OCI-LY7 (cell line): ENCODE measurements at regions not wholly inside any gene's neighbourhood (a gene's known extent, or its start where the extent isn't known, plus 50 kb on each side); places are given as distances from the start of the nearest gene placed in this dataset.

Experiments
- BruUV-seq: library from RNA; stranded (reverse); fragments of 400-500 nt; replicated peaks from 2 replicates; lab custom pipeline; 2021; lab: Mats Ljungman, UMichigan
- CTCF ChIA-PET: fragments of 300-600 bp; sonication (Branson Sonifier 250); formaldehyde crosslinking; loops from one replicate; lab custom pipeline; 2022; ENCODE audit warnings: antibody characterized with exemption; ENCODE audit not compliant: unreplicated experiment; lab: Charles Lee
- POLR2A ChIA-PET: fragments of 300-600 bp; sonication (Branson Sonifier 250); formaldehyde crosslinking; loops from one replicate; lab custom pipeline; 2022; ENCODE audit warnings: antibody characterized with exemption; lab: Charles Lee
- DNase-seq: peaks from one replicate; pipeline ENCODE4 v3.0.0-alpha.2; 2015; ENCODE audit warnings: low spot score
- H2AFZ ChIP-seq: fragments of 200-600 bp; sonication (generic), shearing (Covaris generic); 2 replicates; pipeline ENCODE4 v1.6.1; 2014; ENCODE audit warnings: mild to moderate bottlenecking, antibody characterized with exemption, low read length, moderate library complexity
- H3K27ac ChIP-seq: fragments of 200-600 bp; sonication (generic); 2 replicates; pipeline ENCODE4 v1.5.1; 2014; ENCODE audit warnings: mixed run types, low read depth, mild to moderate bottlenecking, moderate library complexity, low read length, inconsistent platforms; ENCODE audit not compliant: poor library complexity, severe bottlenecking
- H3K36me3 ChIP-seq: fragments of 200-600 bp; sonication (generic); 2 replicates; pipeline ENCODE4 v1.6.1; 2014; ENCODE audit warnings: mild to moderate bottlenecking, antibody characterized with exemption, low read length, moderate library complexity, mixed read lengths; ENCODE audit not compliant: insufficient read depth
- H3K4me1 ChIP-seq: fragments of 200-600 bp; sonication (generic); 2 replicates; pipeline ENCODE4 v1.5.1; 2014; ENCODE audit warnings: mild to moderate bottlenecking, low read length; ENCODE audit not compliant: insufficient read depth, poor library complexity, severe bottlenecking
- H3K4me2 ChIP-seq: fragments of 200-600 bp; sonication (generic); 2 replicates; pipeline ENCODE4 v1.6.1; 2014; ENCODE audit warnings: mild to moderate bottlenecking, low read length
- H3K4me3 ChIP-seq: fragments of 200-600 bp; sonication (generic); 2 replicates; pipeline ENCODE4 v1.5.1; 2014; ENCODE audit warnings: mild to moderate bottlenecking, low read depth, low read length; ENCODE audit not compliant: poor library complexity, severe bottlenecking
- H3K79me2 ChIP-seq: fragments of 200-600 bp; sonication (generic); 2 replicates; pipeline ENCODE4 v1.6.1; 2016; ENCODE audit warnings: low read depth, mild to moderate bottlenecking, low read length, moderate library complexity, mixed read lengths; ENCODE audit not compliant: insufficient read depth
- H3K9me2 ChIP-seq: fragments of 200-600 bp; sonication (generic); 2 replicates; pipeline ENCODE4 v1.6.1; 2016; ENCODE audit warnings: mild to moderate bottlenecking, low read length, mixed read lengths; ENCODE audit not compliant: insufficient read depth
- H3K9me3 ChIP-seq: fragments of 200-600 bp; sonication (generic); 2 replicates; pipeline ENCODE4 v1.6.1; 2014; ENCODE audit warnings: mild to moderate bottlenecking, mixed run types, low read length, mixed read lengths
- H4K20me1 ChIP-seq: fragments of 200-600 bp; sonication (generic); 2 replicates; pipeline ENCODE4 v1.6.1; 2014; ENCODE audit warnings: mild to moderate bottlenecking, antibody characterized with exemption, low read length, moderate library complexity, mixed read lengths; ENCODE audit not compliant: insufficient read depth
- EZH2phosphoT487 ChIP-seq: fragments of 200-600 bp; sonication (generic); IDR thresholded peaks from 2 replicates; pipeline ENCODE4 v1.6.1; 2018; ENCODE audit warnings: low read depth, borderline replicate concordance, mild to moderate bottlenecking, mixed run types, antibody characterized with exemption, low read length, moderate library complexity, mixed read lengths
- intact Hi-C: fragments of 100-400 bp; cut with micrococcal nuclease; formaldehyde crosslinking; loops from one replicate; pipeline ENCODE4 v1.10.0; 2022; ENCODE audit not compliant: unreplicated experiment
- TF ChIP-seq, protein P1 (sequence below): fragments of 200-600 bp; sonication (generic); conservative IDR thresholded peaks from 2 replicates; pipeline ENCODE4 v1.5.1; 2014; ENCODE audit warnings: mild to moderate bottlenecking, antibody characterized with exemption, low read length, moderate library complexity, mixed read lengths

DNA sequence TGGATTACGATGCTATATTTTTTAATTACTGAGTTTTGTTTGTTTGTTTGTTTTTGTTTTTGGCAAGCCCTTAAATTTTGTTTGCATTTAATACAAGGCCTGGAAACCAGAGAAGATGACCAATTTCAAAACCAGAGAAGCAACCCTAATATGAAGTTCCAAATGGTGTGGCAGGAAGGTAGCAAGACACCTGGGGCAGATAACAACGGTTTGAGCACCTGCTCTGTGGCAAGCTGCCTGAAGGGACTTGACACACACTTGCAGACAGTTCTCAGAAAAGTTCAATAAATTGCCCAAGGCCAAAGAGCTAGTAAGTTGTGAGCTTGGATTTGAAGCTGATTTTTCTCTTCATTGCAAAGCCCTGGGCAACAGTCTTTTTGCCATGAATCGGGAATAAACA is 151.2 kb upstream of the UBE2E1 start:
- peak overlapping the region; percentile 97 for H3K27ac ChIP-seq
- POLR2A ChIA-PET, result interaction anchor here (0.6 to 2.7 kb wide), 13 partner anchors 9 to 269 kb away, joined by 3 to 18 read pairs (median 4); no protein-coding TSS in a partner anchor

DNA sequence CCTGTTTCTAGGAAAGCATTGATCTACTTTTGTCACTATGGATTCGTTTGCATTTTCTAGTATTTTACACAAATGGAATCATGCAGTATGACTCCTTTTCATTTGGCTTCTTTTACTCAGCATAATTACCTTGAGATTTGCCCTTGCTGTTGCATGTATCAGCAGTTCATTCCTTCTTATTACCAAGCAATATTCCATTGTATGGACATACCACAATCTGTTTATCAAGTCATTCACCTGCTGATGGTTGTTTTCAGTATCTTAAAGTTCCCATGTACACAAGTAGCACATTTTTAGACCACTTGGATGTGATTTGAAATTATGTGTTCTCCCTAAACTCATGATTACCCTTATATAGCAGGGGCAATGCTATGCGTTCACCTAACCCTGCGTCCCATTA is 150.0 kb upstream of the UBE2E1 start:
- intact Hi-C loops, result no loop called here
- peak overlapping the region; percentile 47 for H3K4me3 ChIP-seq
- peaks cover 77% of the 10 kb centered on the region for H3K4me1 ChIP-seq
- no TSS peak for BruUV-seq
- ChIA-PET POLR2A (interaction anchor here (0.9 to 4.1 kb wide), 12 partner anchors 7 to 270 kb away, joined by 3 to 28 read pairs (median 6); no protein-coding TSS in a partner anchor), CTCF (no interaction called here)
- no peak overlapping the region for H3K4me2 ChIP-seq
- H3K36me3 ChIP-seq, result peaks cover 25% of the 10 kb centered on the region
- peaks cover 21% of the 10 kb centered on the region for H3K9me3 ChIP-seq
- no peak for TF ChIP-seq EZH2phosphoT487
- TF ChIP-seq, protein P1, sequence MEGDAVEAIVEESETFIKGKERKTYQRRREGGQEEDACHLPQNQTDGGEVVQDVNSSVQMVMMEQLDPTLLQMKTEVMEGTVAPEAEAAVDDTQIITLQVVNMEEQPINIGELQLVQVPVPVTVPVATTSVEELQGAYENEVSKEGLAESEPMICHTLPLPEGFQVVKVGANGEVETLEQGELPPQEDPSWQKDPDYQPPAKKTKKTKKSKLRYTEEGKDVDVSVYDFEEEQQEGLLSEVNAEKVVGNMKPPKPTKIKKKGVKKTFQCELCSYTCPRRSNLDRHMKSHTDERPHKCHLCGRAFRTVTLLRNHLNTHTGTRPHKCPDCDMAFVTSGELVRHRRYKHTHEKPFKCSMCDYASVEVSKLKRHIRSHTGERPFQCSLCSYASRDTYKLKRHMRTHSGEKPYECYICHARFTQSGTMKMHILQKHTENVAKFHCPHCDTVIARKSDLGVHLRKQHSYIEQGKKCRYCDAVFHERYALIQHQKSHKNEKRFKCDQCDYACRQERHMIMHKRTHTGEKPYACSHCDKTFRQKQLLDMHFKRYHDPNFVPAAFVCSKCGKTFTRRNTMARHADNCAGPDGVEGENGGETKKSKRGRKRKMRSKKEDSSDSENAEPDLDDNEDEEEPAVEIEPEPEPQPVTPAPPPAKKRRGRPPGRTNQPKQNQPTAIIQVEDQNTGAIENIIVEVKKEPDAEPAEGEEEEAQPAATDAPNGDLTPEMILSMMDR, result no peak
- no peak for DNase-seq
- H2AFZ ChIP-seq, result no peak overlapping the region
- no peaks in the 10 kb centered on the region for H4K20me1 ChIP-seq
- no peaks in the 10 kb centered on the region; the same call in 1 of the 2 replicates for H3K79me2 ChIP-seq
- H3K27ac ChIP-seq, result peak overlapping the region; percentile 97
- no peaks in the 10 kb centered on the region for H3K9me2 ChIP-seq

More for the DNA sequence above, 151.2 kb upstream of the UBE2E1 start:
- Histone ChIP-seq H3K4me2 (peak overlapping the region; percentile 63), H3K36me3 (peaks cover 25% of the 10 kb centered on the region), H3K4me1 (peaks cover 77% of the 10 kb centered on the region), H3K4me3 (peak overlapping the region; percentile 47), H4K20me1 (no peaks in the 10 kb centered on the region), H3K9me2 (no peaks in the 10 kb centered on the region), H3K79me2 (no peaks in the 10 kb centered on the region; the same call in 1 of the 2 replicates), H2AFZ (no peak overlapping the region), H3K9me3 (peaks cover 21% of the 10 kb centered on the region)
- CTCF ChIA-PET, result interaction anchor here (0.6 kb wide), 1 partner anchor 250 kb away, joined by 3 read pairs; no protein-coding TSS in a partner anchor
- BruUV-seq, result no TSS peak
- intact Hi-C loops, result loop anchor here (1.0 to 5.0 kb wide), 6 partner anchors 107 to 452 kb away; partner anchors contain the start of genes NR1D2 and UBE2E2
- peak; percentile 92 for DNase-seq
- TF ChIP-seq, protein P1, result no peak
- no peak for TF ChIP-seq EZH2phosphoT487

DNA sequence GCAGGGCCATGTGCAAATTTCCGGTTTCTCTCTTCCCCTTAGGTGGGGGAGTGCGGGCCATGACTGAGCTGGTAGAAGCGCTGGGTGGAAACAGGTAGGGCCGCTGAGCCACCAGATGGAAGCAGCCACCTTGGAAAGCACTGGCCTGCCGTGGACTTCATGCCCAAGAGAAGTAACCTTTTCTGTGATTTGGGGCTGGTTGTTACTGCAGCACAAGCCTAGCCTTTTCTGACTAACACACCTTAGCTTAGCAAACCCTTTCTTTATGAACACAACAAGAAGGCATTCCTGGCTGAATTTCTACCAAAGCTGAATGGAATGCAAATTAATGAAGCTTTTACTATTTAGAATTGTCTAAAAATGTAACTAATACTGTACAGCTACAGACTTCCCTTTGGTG is 149.6 kb upstream of the UBE2E1 start:
- no peak overlapping the region for H3K4me2 ChIP-seq
- ChIA-PET CTCF (interaction anchor here (0.6 kb wide), 1 partner anchor 264 kb away, joined by 3 read pairs; no protein-coding TSS in a partner anchor), POLR2A (interaction anchor here (0.5 to 4.1 kb wide), 9 partner anchors 12 to 270 kb away, joined by 3 to 28 read pairs (median 4); no protein-coding TSS in a partner anchor)
- no peak overlapping the region for H2AFZ ChIP-seq
- no peaks in the 10 kb centered on the region; the same call in 1 of the 2 replicates for H3K79me2 ChIP-seq
- no peak overlapping the region for H3K4me3 ChIP-seq
- no peak for DNase-seq
- H3K9me3 ChIP-seq, result peaks cover 21% of the 10 kb centered on the region
- no peaks in the 10 kb centered on the region for H4K20me1 ChIP-seq
- BruUV-seq, result no TSS peak
- peaks cover 77% of the 10 kb centered on the region for H3K4me1 ChIP-seq
- H3K27ac ChIP-seq, result peak overlapping the region; percentile 97
- intact Hi-C loops, result no loop called here
- peaks cover 25% of the 10 kb centered on the region for H3K36me3 ChIP-seq
- H3K9me2 ChIP-seq, result no peaks in the 10 kb centered on the region
- TF ChIP-seq, protein P1, result no peak
- TF ChIP-seq EZH2phosphoT487, result no peak
